Body of pancreas (tissue), 4 donors: ENCODE measurements at regions not wholly inside any gene's neighbourhood (a gene's known extent, or its start where the extent isn't known, plus 50 kb on each side); places are given as distances from the start of the nearest gene placed in this dataset.

Experiments used
- POLR2A ChIP-seq, 3 donors: fragments of 450-650 bp; IDR thresholded peaks; one replicate each; pipeline ENCODE4 v1.6.1; 2016; ENCODE audit warnings: antibody characterized with exemption in 3 of 3, mild to moderate bottlenecking in 2 of 3
- TF ChIP-seq, protein P1 (sequence below), 7 experiments: fragments of 450-650 bp in 4 of 7; fragments of 200-600 bp in 3 of 7; sonication (generic) in 3 of 7; IDR thresholded peaks; one replicate each; pipeline ENCODE4 v1.5.1; 2016 to 2019; ENCODE audit warnings: antibody characterized with exemption in 7 of 7

- TF ChIP-seq POLR2A (IDR thresholded peaks at IDR 0.05), result no peak
- TF ChIP-seq, protein P1, sequence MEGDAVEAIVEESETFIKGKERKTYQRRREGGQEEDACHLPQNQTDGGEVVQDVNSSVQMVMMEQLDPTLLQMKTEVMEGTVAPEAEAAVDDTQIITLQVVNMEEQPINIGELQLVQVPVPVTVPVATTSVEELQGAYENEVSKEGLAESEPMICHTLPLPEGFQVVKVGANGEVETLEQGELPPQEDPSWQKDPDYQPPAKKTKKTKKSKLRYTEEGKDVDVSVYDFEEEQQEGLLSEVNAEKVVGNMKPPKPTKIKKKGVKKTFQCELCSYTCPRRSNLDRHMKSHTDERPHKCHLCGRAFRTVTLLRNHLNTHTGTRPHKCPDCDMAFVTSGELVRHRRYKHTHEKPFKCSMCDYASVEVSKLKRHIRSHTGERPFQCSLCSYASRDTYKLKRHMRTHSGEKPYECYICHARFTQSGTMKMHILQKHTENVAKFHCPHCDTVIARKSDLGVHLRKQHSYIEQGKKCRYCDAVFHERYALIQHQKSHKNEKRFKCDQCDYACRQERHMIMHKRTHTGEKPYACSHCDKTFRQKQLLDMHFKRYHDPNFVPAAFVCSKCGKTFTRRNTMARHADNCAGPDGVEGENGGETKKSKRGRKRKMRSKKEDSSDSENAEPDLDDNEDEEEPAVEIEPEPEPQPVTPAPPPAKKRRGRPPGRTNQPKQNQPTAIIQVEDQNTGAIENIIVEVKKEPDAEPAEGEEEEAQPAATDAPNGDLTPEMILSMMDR (IDR thresholded peaks at IDR 0.05), result no peak
Measured at GRCh38 chr20:10990625-10991382, 317.0 kb upstream of the JAG1 start.
